CD4-positive, CD25-positive, alpha-beta regulatory T cell (primary cell): ENCODE measurements at regions not wholly inside any gene's neighbourhood (a gene's known extent, or its start where the extent isn't known, plus 50 kb on each side); places are given as distances from the start of the nearest gene placed in this dataset.
A peak's percentile ranks its signal among the peaks of the same experiment; 100 is the strongest.

Source experiments
- ATAC-seq, 2 donors: fragments of 150-1000 bp; cut with Tn5 transposase; one replicate each; pipeline ENCODE4 v1.10.0; 2021; ENCODE audit warnings: low read depth in 2 of 2, moderate number of reproducible peaks in 2 of 2, moderate library complexity in 1 of 2
- DNase-seq, 3 donors: peaks; one replicate each; pipeline versions ENCODE4 v3.0.0 to v3.0.0-alpha.2; 2012 to 2022; ENCODE audit warnings: mixed read lengths in 1 of 3
- H3K27ac ChIP-seq: one replicate; pipeline ENCODE4 v1.7.0; 2013; ENCODE audit warnings: mild to moderate bottlenecking, low read length; ENCODE audit not compliant: insufficient read depth, poor library complexity, severe bottlenecking
- H3K27me3 ChIP-seq: one replicate; pipeline ENCODE4 v1.7.0; 2013; ENCODE audit warnings: low read length; ENCODE audit not compliant: control insufficient read depth, insufficient read depth
- H3K36me3 ChIP-seq: one replicate; pipeline ENCODE4 v1.7.0; 2013; ENCODE audit warnings: mild to moderate bottlenecking, low read length, moderate library complexity; ENCODE audit not compliant: control insufficient read depth, insufficient read depth
- H3K4me1 ChIP-seq: 2 replicates; pipeline ENCODE4 v1.7.0; 2013; ENCODE audit warnings: mild to moderate bottlenecking, low read length; ENCODE audit not compliant: insufficient read depth, control insufficient read depth, poor library complexity, severe bottlenecking
- H3K4me3 ChIP-seq: one replicate; pipeline ENCODE4 v1.7.0; 2013; ENCODE audit warnings: low read depth, mild to moderate bottlenecking, low read length, moderate library complexity
- H3K9me3 ChIP-seq, 2 experiments: 1 replicate in 1 of 2; 2 replicates in 1 of 2; pipeline ENCODE4 v1.7.0; 2013; ENCODE audit warnings: low read length in 2 of 2, mild to moderate bottlenecking in 1 of 2, moderate library complexity in 1 of 2; ENCODE audit not compliant: control insufficient read depth in 2 of 2
- H3K27ac Mint-ChIP-seq, 3 donors: one replicate each; pipeline ENCODE4 v1.8.0; 2020 to 2022; ENCODE audit warnings: mild to moderate bottlenecking in 3 of 3, mixed read lengths in 3 of 3, moderate library complexity in 2 of 3
- H3K27me3 Mint-ChIP-seq: one replicate; pipeline ENCODE4 v1.8.0; 2022; ENCODE audit warnings: mild to moderate bottlenecking, mixed read lengths
- H3K36me3 Mint-ChIP-seq: one replicate; pipeline ENCODE4 v1.8.0; 2020; ENCODE audit warnings: mixed read lengths
- H3K4me1 Mint-ChIP-seq, 4 donors: one replicate each; pipeline ENCODE4 v1.8.0; 2020 to 2022; ENCODE audit warnings: mixed read lengths in 4 of 4, mild to moderate bottlenecking in 1 of 4
- H3K4me3 Mint-ChIP-seq, 4 donors: one replicate each; pipeline ENCODE4 v1.8.0; 2020 to 2022; ENCODE audit warnings: mild to moderate bottlenecking in 4 of 4, mixed read lengths in 4 of 4, moderate library complexity in 3 of 4
- H3K9me3 Mint-ChIP-seq, 7 donors: one replicate each; pipeline ENCODE4 v1.8.0; 2020 to 2022; ENCODE audit warnings: mixed read lengths in 7 of 7, mild to moderate bottlenecking in 3 of 7, moderate library complexity in 2 of 7

GRCh38 chr11:127119356-127119755 is 118.8 kb upstream of the KIRREL3 start:
- DNase-seq (no peak), ATAC-seq (no peak)
- Mint-ChIP-seq H3K27me3 (no peaks in the 10 kb centered on the region), H3K9me3 (no peaks in the 10 kb centered on the region), H3K4me1 (no peaks in the 10 kb centered on the region), H3K36me3 (no peaks in the 10 kb centered on the region), H3K4me3 (no peak overlapping the region), H3K27ac (no peak overlapping the region)
- no peaks in the 10 kb centered on the region for H3K9me3 ChIP-seq
- no peak overlapping the region for H3K4me3 ChIP-seq
- no peak overlapping the region for H3K27ac ChIP-seq
- no peaks in the 10 kb centered on the region for H3K4me1 ChIP-seq
- no peaks in the 10 kb centered on the region for H3K36me3 ChIP-seq
- no peaks in the 10 kb centered on the region for H3K27me3 ChIP-seq

GRCh38 chr11:127118811-127119210 is 118.2 kb upstream of the KIRREL3 start:
- H3K4me1 ChIP-seq, result no peaks in the 10 kb centered on the region
- Mint-ChIP-seq H3K4me1 (no peaks in the 10 kb centered on the region), H3K9me3 (peaks cover 0 to 1% (median 0%) of the 10 kb centered on the region in 7 donors), H3K4me3 (no peak overlapping the region), H3K27me3 (no peaks in the 10 kb centered on the region), H3K36me3 (no peaks in the 10 kb centered on the region), H3K27ac (no peak overlapping the region)
- ATAC-seq (no peak), DNase-seq (no peak)
- H3K9me3 ChIP-seq, result no peaks in the 10 kb centered on the region
- H3K4me3 ChIP-seq, result no peak overlapping the region
- no peaks in the 10 kb centered on the region for H3K27me3 ChIP-seq
- no peak overlapping the region for H3K27ac ChIP-seq
- H3K36me3 ChIP-seq, result no peaks in the 10 kb centered on the region

- Histone ChIP-seq H3K9me3 (no peaks in the 10 kb centered on the region), H3K36me3 (no peaks in the 10 kb centered on the region), H3K4me1 (no peaks in the 10 kb centered on the region), H3K4me3 (no peak overlapping the region), H3K27me3 (no peaks in the 10 kb centered on the region), H3K27ac (no peak overlapping the region)
- ATAC-seq (no peak), DNase-seq (no peak)
- Mint-ChIP-seq H3K27me3 (no peaks in the 10 kb centered on the region), H3K9me3 (peaks cover 0 to 1% (median 0%) of the 10 kb centered on the region in 7 donors), H3K4me3 (no peak overlapping the region), H3K36me3 (no peaks in the 10 kb centered on the region), H3K4me1 (no peaks in the 10 kb centered on the region), H3K27ac (no peak overlapping the region)
These were observed 116.7 kb upstream of the KIRREL3 start for GRCh38 chr11:127117231-127117739.

DNA sequence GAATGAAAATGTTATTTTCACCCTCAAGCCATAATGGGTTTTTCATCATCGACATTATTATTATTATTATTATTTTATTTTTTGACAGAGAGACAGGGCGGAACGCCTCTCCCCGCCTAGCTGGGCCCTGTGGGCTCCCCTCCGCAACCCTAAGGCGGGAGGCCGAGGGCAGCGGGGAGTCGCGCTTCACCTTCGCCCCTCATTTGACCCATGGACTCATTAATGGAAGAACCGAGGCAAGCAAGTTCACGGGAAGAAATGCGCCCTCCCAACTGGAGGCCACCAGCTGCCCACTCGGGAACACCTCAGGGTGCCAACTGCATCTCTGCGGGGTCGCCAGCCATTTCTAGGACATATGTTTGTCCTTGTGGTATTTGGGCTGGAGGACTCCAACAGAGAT is 115.3 kb upstream of the KIRREL3 start:
- Mint-ChIP-seq H3K27me3 (no peaks in the 10 kb centered on the region), H3K27ac (no peak overlapping the region)
- ATAC-seq, result no peak

GRCh38 chr11:127114035-127114434 is 113.5 kb upstream of the KIRREL3 start:
- Mint-ChIP-seq H3K27ac (no peak overlapping the region), H3K27me3 (no peaks in the 10 kb centered on the region)

More for the DNA sequence above, 115.3 kb upstream of the KIRREL3 start:
- Mint-ChIP-seq H3K9me3 (peaks cover 0 to 1% (median 0%) of the 10 kb centered on the region in 7 donors), H3K4me3 (no peak overlapping the region), H3K36me3 (no peaks in the 10 kb centered on the region), H3K4me1 (no peaks in the 10 kb centered on the region)
- Histone ChIP-seq H3K27ac (no peak overlapping the region), H3K4me3 (no peak overlapping the region), H3K9me3 (no peaks in the 10 kb centered on the region), H3K4me1 (no peaks in the 10 kb centered on the region), H3K36me3 (no peaks in the 10 kb centered on the region), H3K27me3 (no peaks in the 10 kb centered on the region)
- DNase-seq, result no peak

GRCh38 chr11:127110542-127110941 is 110.0 kb upstream of the KIRREL3 start:
- peaks cover 0 to 1% (median 0%) of the 10 kb centered on the region in 7 donors for H3K9me3 Mint-ChIP-seq
- no peaks in the 10 kb centered on the region for H3K27me3 ChIP-seq
- H3K4me1 Mint-ChIP-seq, result no peaks in the 10 kb centered on the region
- no peak overlapping the region for H3K27ac ChIP-seq
- H3K36me3 Mint-ChIP-seq, result no peaks in the 10 kb centered on the region
- no peaks in the 10 kb centered on the region for H3K27me3 Mint-ChIP-seq
- no peaks in the 10 kb centered on the region for H3K4me1 ChIP-seq
- DNase-seq, result no peak
- ATAC-seq, result no peak
- no peak overlapping the region for H3K4me3 Mint-ChIP-seq
- H3K27ac Mint-ChIP-seq, result no peak overlapping the region
- H3K36me3 ChIP-seq, result no peaks in the 10 kb centered on the region
- H3K9me3 ChIP-seq, result no peaks in the 10 kb centered on the region
- no peak overlapping the region for H3K4me3 ChIP-seq

More at GRCh38 chr11:127114035-127114434, 113.5 kb upstream of the KIRREL3 start:
- Histone ChIP-seq H3K4me1 (no peaks in the 10 kb centered on the region), H3K36me3 (no peaks in the 10 kb centered on the region), H3K27ac (no peak overlapping the region), H3K9me3 (no peaks in the 10 kb centered on the region), H3K27me3 (no peaks in the 10 kb centered on the region), H3K4me3 (no peak overlapping the region)
- no peak for ATAC-seq
- peaks cover 0 to 1% (median 0%) of the 10 kb centered on the region in 7 donors for H3K9me3 Mint-ChIP-seq
- no peaks in the 10 kb centered on the region for H3K36me3 Mint-ChIP-seq
- H3K4me1 Mint-ChIP-seq, result no peaks in the 10 kb centered on the region
- H3K4me3 Mint-ChIP-seq, result no peak overlapping the region
- DNase-seq, result no peak

- H3K27ac Mint-ChIP-seq, result peak overlapping the region in 1 of 3 donors; percentile 35
- H3K9me3 ChIP-seq, result no peaks in the 10 kb centered on the region
- no peak overlapping the region for H3K4me3 Mint-ChIP-seq
- no peaks in the 10 kb centered on the region for H3K4me1 Mint-ChIP-seq
- no peaks in the 10 kb centered on the region for H3K36me3 Mint-ChIP-seq
- no peaks in the 10 kb centered on the region for H3K27me3 Mint-ChIP-seq
- no peaks in the 10 kb centered on the region for H3K27me3 ChIP-seq
- H3K4me3 ChIP-seq, result no peak overlapping the region
- no peaks in the 10 kb centered on the region for H3K36me3 ChIP-seq
- ATAC-seq, result no peak
- no peaks in the 10 kb centered on the region for H3K4me1 ChIP-seq
- peaks cover 0 to 3% (median 0%) of the 10 kb centered on the region in 7 donors for H3K9me3 Mint-ChIP-seq
- no peak for DNase-seq
- no peak overlapping the region for H3K27ac ChIP-seq
These were observed 109.4 kb upstream of the KIRREL3 start for GRCh38 chr11:127109796-127110480.

DNA sequence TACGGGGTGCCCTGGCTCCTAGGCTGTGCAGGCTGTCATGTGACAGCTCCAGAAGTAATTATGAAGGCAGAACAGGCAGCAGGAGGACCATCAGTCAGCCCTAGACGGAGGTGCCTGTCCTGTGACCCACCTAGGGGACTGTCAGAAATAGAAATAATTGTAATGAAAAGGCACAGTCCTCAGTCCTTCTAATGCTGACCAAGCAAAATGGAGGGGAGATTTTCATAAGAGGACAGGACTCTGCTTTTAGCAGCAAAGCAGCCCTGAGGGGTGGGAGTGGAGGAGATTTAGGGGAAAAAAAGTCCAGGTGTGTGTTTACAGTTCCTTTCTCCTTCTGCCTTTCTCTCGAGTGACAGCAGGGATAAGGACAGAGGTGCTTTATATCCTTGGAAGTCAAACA is 108.3 kb upstream of the KIRREL3 start:
- peaks cover 0 to 2% (median 0%) of the 10 kb centered on the region in 7 donors for H3K9me3 Mint-ChIP-seq
- H3K4me1 Mint-ChIP-seq, result no peaks in the 10 kb centered on the region
- H3K36me3 ChIP-seq, result no peaks in the 10 kb centered on the region
- H3K4me3 Mint-ChIP-seq, result no peak overlapping the region
- no peak overlapping the region for H3K27ac ChIP-seq
- no peak overlapping the region for H3K4me3 ChIP-seq
- H3K27ac Mint-ChIP-seq, result no peak overlapping the region
- H3K27me3 Mint-ChIP-seq, result no peaks in the 10 kb centered on the region
- DNase-seq, result no peak
- ATAC-seq, result no peak
- no peaks in the 10 kb centered on the region for H3K9me3 ChIP-seq
- no peaks in the 10 kb centered on the region for H3K36me3 Mint-ChIP-seq
- no peaks in the 10 kb centered on the region for H3K27me3 ChIP-seq
- no peaks in the 10 kb centered on the region for H3K4me1 ChIP-seq
